ENCODE measurements at regions not wholly inside any gene's neighbourhood (a gene's known extent, or its start where the extent isn't known, plus 50 kb on each side); places are given as distances from the start of the nearest gene placed in this dataset.

GRCh38 chr13:105965910-105966309 is 569.6 kb downstream of the EFNB2 start:
- no peak for DNase-seq

GRCh38 chr13:105962080-105962479 is 573.4 kb downstream of the EFNB2 start:
- DNase-seq, result no peak

- DNase-seq, result no peak
Measured at GRCh38 chr13:105961438-105961837, 574.0 kb downstream of the EFNB2 start.

GRCh38 chr13:105960326-105960725 is 575.1 kb downstream of the EFNB2 start:
- DNase-seq, result no peak

GRCh38 chr13:105959876-105960275 is 575.6 kb downstream of the EFNB2 start:
- DNase-seq, result no peak

GRCh38 chr13:105957769-105958438 is 577.6 kb downstream of the EFNB2 start:
- no peak for DNase-seq

GRCh38 chr13:105956921-105957320 is 578.5 kb downstream of the EFNB2 start:
- DNase-seq, result no peak

- DNase-seq, result no peak
Measured at GRCh38 chr13:105952973-105953290, 582.5 kb downstream of the EFNB2 start.

GRCh38 chr13:105952233-105952972 is 583.1 kb downstream of the EFNB2 start:
- no peak for DNase-seq

GRCh38 chr13:105948143-105948542 is 587.3 kb downstream of the EFNB2 start:
- DNase-seq, result no peak

GRCh38 chr13:105940882-105941281 is 594.6 kb downstream of the EFNB2 start:
- no peak for DNase-seq

- no peak for DNase-seq
Measured at GRCh38 chr13:105937451-105937850, 598.0 kb downstream of the EFNB2 start.

- DNase-seq, result no peak
Measured at GRCh38 chr13:105936816-105937215, 598.6 kb downstream of the EFNB2 start.

- DNase-seq, result no peak
Measured at GRCh38 chr13:105929505-105929904, 606.0 kb downstream of the EFNB2 start.

GRCh38 chr13:105928901-105929300 is 606.6 kb downstream of the EFNB2 start:
- no peak for DNase-seq

GRCh38 chr13:105928048-105928447 is 607.4 kb downstream of the EFNB2 start:
- no peak for DNase-seq

- DNase-seq, result no peak
Measured at GRCh38 chr13:105925496-105925895, 610.0 kb downstream of the EFNB2 start.

GRCh38 chr13:105921711-105922110 is 613.8 kb downstream of the EFNB2 start:
- DNase-seq, result no peak

GRCh38 chr13:105920370-105920769 is 615.1 kb downstream of the EFNB2 start:
- DNase-seq, result no peak

- DNase-seq, result no peak
Measured at GRCh38 chr13:105918842-105919741, 616.4 kb downstream of the EFNB2 start.

- no peak for DNase-seq
Measured at GRCh38 chr13:105915146-105915850, 620.2 kb downstream of the EFNB2 start.

- DNase-seq, result no peak
Measured at GRCh38 chr13:105914291-105915036, 621.0 kb downstream of the EFNB2 start.

Data from activated naive CD4-positive, alpha-beta T cell treated with anti-CD3 and anti-CD28 coated beads, Interleukin-2, amount 50 U/mL, for 16 hours (primary cell).